Vagina (tissue), 2 donors: ENCODE measurements at regions not wholly inside any gene's neighbourhood (a gene's known extent, or its start where the extent isn't known, plus 50 kb on each side); places are given as distances from the start of the nearest gene placed in this dataset.

Source experiments
- DNase-seq, 2 donors: peaks; one replicate each; pipeline ENCODE4 v3.0.0-alpha.2; 2017; ENCODE audit errors: extremely low spot score in 2 of 2
- H3K27ac ChIP-seq: fragments of 200-600 bp; sonication (generic); one replicate; pipeline ENCODE4 v1.5.1; 2019
- H3K27me3 ChIP-seq: fragments of 200-600 bp; sonication (generic); one replicate; pipeline ENCODE4 v1.5.1; 2019
- H3K36me3 ChIP-seq, 2 donors: fragments of 200-600 bp; sonication (generic); one replicate each; pipeline ENCODE4 v1.5.1; 2017 to 2019
- H3K4me1 ChIP-seq: fragments of 200-600 bp; sonication (generic); one replicate; pipeline ENCODE4 v1.5.1; 2019
- H3K4me3 ChIP-seq, 2 donors: fragments of 200-600 bp; sonication (generic); 1 replicate in 1 of 2; 2 replicates in 1 of 2; pipeline ENCODE4 v1.5.1; 2016 to 2019
- H3K9me3 ChIP-seq: fragments of 200-600 bp; sonication (generic); one replicate; pipeline ENCODE4 v1.5.1; 2019
- POLR2A ChIP-seq, 2 donors: fragments of 450-650 bp; IDR thresholded peaks; one replicate each; pipeline ENCODE4 v1.6.1; 2017; ENCODE audit warnings: antibody characterized with exemption in 2 of 2, mild to moderate bottlenecking in 2 of 2, moderate library complexity in 2 of 2
- POLR2AphosphoS5 ChIP-seq, 2 donors: sonication (generic); formaldehyde crosslinking; IDR thresholded peaks; one replicate each; pipeline ENCODE4 v1.9.0; 2017; ENCODE audit warnings: antibody characterized with exemption in 2 of 2, mild to moderate bottlenecking in 2 of 2, low read depth in 1 of 2; ENCODE audit not compliant: insufficient read depth in 1 of 2
- intact Hi-C: fragments of 100-400 bp; cut with DNase I; formaldehyde crosslinking; loops from one replicate; pipeline ENCODE4 v1.15.1; 2023
- TF ChIP-seq, protein P1 (sequence below), 3 experiments: fragments of 450-650 bp in 2 of 3; fragments of 200-600 bp in 1 of 3; sonication (generic) in 1 of 3; IDR thresholded peaks; one replicate each; pipeline ENCODE4 v1.5.1; 2017 to 2019; ENCODE audit warnings: antibody characterized with exemption in 3 of 3, mild to moderate bottlenecking in 2 of 3, moderate library complexity in 2 of 3

DNA sequence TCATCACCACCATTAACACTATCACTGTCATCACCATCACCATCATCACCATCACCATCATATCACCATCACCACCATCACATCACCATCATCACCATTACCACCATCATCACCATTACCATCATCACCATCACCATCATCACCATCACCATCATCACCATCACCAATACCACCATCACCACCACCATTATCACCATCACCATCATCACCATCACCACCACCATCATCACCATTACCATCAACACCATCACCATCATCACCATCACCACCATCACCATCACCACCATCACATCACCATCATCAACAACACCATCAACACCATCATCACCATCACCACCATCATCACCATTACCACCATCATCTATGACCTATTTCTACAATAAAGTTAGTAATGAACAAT lies 86.1 kb upstream of the PDE10A start:
- H3K9me3 ChIP-seq: no peaks in the 10 kb centered on the region
- no peaks in the 10 kb centered on the region for H3K27me3 ChIP-seq
- TF ChIP-seq POLR2A (IDR thresholded peaks at IDR 0.05) (no peak), POLR2AphosphoS5 (IDR thresholded peaks at IDR 0.05; ENCODE audit: insufficient read depth in 1 of 2, low read depth in 1 of 2) (no peak)
- TF ChIP-seq, protein P1, sequence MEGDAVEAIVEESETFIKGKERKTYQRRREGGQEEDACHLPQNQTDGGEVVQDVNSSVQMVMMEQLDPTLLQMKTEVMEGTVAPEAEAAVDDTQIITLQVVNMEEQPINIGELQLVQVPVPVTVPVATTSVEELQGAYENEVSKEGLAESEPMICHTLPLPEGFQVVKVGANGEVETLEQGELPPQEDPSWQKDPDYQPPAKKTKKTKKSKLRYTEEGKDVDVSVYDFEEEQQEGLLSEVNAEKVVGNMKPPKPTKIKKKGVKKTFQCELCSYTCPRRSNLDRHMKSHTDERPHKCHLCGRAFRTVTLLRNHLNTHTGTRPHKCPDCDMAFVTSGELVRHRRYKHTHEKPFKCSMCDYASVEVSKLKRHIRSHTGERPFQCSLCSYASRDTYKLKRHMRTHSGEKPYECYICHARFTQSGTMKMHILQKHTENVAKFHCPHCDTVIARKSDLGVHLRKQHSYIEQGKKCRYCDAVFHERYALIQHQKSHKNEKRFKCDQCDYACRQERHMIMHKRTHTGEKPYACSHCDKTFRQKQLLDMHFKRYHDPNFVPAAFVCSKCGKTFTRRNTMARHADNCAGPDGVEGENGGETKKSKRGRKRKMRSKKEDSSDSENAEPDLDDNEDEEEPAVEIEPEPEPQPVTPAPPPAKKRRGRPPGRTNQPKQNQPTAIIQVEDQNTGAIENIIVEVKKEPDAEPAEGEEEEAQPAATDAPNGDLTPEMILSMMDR (IDR thresholded peaks at IDR 0.05): no peak
- H3K36me3 ChIP-seq: no peaks in the 10 kb centered on the region
- intact Hi-C loops: no loop called here
- DNase-seq: no peak
- no peak overlapping the region for H3K4me3 ChIP-seq
- H3K27ac ChIP-seq: no peak overlapping the region
- H3K4me1 ChIP-seq: no peaks in the 10 kb centered on the region

DNA sequence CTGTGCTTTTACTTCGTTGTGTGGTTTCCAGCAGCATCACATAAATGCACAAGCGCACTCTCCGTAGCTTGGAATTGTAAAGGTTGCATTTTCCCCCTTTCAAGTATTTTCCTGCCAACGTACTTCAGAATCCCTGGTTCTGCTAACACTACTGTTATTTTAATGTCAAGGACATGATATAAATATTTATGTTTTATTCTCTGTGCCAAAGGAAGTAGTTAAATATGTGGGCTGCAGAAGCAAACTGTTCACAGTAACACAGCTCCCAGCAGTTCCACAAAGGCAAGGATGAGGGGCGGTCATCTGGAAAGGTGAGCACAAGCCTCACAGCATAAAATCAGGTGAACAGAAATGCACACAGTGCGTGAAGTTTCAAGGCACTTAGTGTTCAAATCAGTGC lies 85.3 kb upstream of the PDE10A start:
- no peak for DNase-seq
- Histone ChIP-seq H3K4me1 (no peaks in the 10 kb centered on the region), H3K9me3 (no peaks in the 10 kb centered on the region), H3K27ac (no peak overlapping the region), H3K4me3 (no peak overlapping the region), H3K36me3 (no peaks in the 10 kb centered on the region), H3K27me3 (no peaks in the 10 kb centered on the region)
- TF ChIP-seq POLR2AphosphoS5 (IDR thresholded peaks at IDR 0.05; ENCODE audit: insufficient read depth in 1 of 2, low read depth in 1 of 2) (no peak), POLR2A (IDR thresholded peaks at IDR 0.05) (no peak)
- TF ChIP-seq, protein P1 (IDR thresholded peaks at IDR 0.05): no peak
- intact Hi-C loops: no loop called here

- Histone ChIP-seq H3K27me3 (no peaks in the 10 kb centered on the region), H3K4me3 (no peak overlapping the region), H3K27ac (no peak overlapping the region), H3K4me1 (no peaks in the 10 kb centered on the region), H3K36me3 (no peaks in the 10 kb centered on the region), H3K9me3 (no peaks in the 10 kb centered on the region)
- no peak for DNase-seq
- no peak for TF ChIP-seq POLR2A (IDR thresholded peaks at IDR 0.05)
- TF ChIP-seq, protein P1 (IDR thresholded peaks at IDR 0.05): no peak
- TF ChIP-seq POLR2AphosphoS5 (IDR thresholded peaks at IDR 0.05; ENCODE audit: insufficient read depth in 1 of 2, low read depth in 1 of 2): no peak
- intact Hi-C loops: no loop called here
Measured at GRCh38 chr6:165747963-165748362, 84.9 kb upstream of the PDE10A start.

DNA sequence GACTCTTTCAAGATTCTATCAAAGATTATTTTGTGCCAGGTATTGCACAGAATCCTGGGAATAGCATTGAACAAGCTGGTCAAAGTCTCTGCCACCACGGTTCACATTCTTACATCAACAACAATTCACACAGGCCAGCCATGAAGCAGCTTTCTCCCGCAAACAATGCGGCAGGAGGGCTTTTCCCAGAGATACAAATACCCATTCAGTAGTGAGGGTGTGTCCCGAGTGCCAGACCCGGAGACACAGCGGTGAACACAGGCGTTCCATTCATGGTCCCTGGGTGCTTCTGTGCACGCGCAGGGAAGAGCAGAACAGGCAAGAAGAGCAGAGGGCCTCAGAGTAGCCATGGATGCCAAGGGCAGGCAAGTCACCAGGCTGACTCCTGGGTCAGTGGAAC lies 83.3 kb upstream of the PDE10A start:
- TF ChIP-seq POLR2AphosphoS5 (IDR thresholded peaks at IDR 0.05; ENCODE audit: insufficient read depth in 1 of 2, low read depth in 1 of 2): no peak
- TF ChIP-seq POLR2A (IDR thresholded peaks at IDR 0.05): no peak
- TF ChIP-seq, protein P1 (IDR thresholded peaks at IDR 0.05): no peak
- DNase-seq: no peak
- Histone ChIP-seq H3K36me3 (no peaks in the 10 kb centered on the region), H3K4me3 (no peak overlapping the region), H3K4me1 (no peaks in the 10 kb centered on the region), H3K27me3 (no peaks in the 10 kb centered on the region), H3K27ac (no peak overlapping the region), H3K9me3 (no peaks in the 10 kb centered on the region)
- intact Hi-C loops: no loop called here

- Histone ChIP-seq H3K36me3 (no peaks in the 10 kb centered on the region), H3K9me3 (no peaks in the 10 kb centered on the region), H3K27ac (no peak overlapping the region), H3K4me1 (no peaks in the 10 kb centered on the region), H3K27me3 (no peaks in the 10 kb centered on the region), H3K4me3 (no peak overlapping the region)
- DNase-seq: no peak
- intact Hi-C loops: no loop called here
- no peak for TF ChIP-seq POLR2A (IDR thresholded peaks at IDR 0.05)
Measured at GRCh38 chr6:165745492-165745891, 82.5 kb upstream of the PDE10A start.
